GM12801 (cell line): ENCODE measurements at regions not wholly inside any gene's neighbourhood (a gene's known extent, or its start where the extent isn't known, plus 50 kb on each side); places are given as distances from the start of the nearest gene placed in this dataset.

ENCODE experiments used
- TF ChIP-seq, protein P1 (sequence below): IDR thresholded peaks from one replicate; pipeline ENCODE4 v1.5.1; 2011; ENCODE audit warnings: control low read depth; ENCODE audit not compliant: insufficient read length; ENCODE audit errors: extremely low read depth

DNA sequence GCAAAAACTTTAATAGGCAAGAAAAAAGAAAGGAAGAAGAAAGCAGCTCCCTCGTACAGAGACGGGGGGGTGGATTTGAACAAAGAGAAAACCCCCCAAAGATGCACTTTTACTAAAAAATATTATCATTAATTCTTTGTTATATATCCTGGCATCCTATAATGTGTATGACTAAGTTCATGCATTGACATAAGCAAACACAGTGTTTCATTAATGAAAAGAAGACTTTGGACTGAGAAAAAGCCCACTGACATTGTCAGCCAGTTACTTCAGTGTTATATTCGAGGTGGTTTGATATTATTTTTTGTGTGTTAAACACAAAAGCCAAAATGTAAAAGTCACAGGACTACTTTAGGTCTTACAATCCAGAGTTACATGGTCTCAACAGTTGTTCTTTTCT lies 110.1 kb upstream of the DPYD start:
- TF ChIP-seq, protein P1, sequence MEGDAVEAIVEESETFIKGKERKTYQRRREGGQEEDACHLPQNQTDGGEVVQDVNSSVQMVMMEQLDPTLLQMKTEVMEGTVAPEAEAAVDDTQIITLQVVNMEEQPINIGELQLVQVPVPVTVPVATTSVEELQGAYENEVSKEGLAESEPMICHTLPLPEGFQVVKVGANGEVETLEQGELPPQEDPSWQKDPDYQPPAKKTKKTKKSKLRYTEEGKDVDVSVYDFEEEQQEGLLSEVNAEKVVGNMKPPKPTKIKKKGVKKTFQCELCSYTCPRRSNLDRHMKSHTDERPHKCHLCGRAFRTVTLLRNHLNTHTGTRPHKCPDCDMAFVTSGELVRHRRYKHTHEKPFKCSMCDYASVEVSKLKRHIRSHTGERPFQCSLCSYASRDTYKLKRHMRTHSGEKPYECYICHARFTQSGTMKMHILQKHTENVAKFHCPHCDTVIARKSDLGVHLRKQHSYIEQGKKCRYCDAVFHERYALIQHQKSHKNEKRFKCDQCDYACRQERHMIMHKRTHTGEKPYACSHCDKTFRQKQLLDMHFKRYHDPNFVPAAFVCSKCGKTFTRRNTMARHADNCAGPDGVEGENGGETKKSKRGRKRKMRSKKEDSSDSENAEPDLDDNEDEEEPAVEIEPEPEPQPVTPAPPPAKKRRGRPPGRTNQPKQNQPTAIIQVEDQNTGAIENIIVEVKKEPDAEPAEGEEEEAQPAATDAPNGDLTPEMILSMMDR: no peak

DNA sequence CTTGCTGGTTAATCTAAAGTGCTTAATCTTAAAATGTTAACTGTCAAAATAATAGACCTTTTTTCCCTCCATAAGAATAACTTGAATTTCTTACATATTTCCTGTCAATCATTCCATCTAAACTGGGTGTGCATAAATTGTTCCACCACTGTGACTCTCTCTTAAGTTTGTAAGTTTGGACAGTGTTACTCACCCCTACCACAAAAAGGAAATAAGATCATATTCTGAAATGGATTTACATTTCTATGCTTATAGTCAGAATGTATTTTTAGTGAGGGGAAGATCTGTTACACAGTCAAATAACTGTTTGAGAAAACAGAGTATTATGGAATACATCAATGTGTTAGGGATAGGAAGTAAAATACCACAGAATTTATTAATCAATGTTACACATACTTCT lies 109.6 kb upstream of the DPYD start:
- TF ChIP-seq, protein P1: no peak

DNA sequence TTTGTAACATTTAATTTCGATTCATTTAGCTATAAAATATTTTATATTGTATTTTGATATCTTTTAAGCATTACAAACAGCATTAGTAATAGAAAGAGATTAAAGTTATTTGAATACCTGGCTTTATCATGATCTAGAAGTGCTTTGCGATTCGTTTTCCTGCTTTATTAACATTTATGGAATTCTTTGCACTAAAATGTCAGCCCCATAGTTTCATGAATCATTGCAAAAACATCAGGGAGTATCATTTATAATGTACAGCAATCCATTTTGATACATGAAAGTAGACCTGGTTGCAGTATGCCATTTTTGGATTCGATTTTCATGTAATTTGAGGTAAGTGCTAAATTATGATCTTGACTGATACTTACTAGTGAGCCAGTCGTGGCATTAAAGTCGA lies 108.0 kb upstream of the DPYD start:
- TF ChIP-seq, protein P1: no peak

DNA sequence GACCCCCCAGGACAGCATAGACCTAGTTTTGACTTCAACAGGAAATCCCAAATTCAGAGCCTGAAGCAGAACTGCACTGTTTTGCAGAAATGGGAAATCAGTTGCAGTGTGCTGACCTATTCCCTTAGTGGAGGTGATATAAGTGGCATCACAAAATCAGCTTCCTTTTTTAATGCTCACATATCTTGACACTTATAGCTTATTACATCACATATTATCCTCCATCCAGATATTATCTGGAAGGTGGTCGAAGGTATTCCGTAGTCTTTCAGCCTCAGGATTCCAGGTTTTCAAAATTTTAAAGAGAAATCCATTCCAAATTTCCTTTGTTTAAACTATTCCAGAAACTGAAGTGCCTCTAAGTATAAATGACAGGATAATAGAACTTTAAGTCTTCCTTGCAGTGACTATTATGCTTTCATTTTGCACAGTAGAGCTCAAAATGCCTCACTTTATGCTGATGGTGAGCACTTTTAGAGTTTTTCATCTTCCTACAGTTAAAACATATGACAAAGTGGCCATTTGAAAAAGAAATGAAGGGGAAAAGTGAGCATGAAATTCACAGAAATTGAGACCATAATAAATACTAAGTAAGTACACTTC lies 106.4 kb upstream of the DPYD start:
- TF ChIP-seq, protein P1: no peak

DNA sequence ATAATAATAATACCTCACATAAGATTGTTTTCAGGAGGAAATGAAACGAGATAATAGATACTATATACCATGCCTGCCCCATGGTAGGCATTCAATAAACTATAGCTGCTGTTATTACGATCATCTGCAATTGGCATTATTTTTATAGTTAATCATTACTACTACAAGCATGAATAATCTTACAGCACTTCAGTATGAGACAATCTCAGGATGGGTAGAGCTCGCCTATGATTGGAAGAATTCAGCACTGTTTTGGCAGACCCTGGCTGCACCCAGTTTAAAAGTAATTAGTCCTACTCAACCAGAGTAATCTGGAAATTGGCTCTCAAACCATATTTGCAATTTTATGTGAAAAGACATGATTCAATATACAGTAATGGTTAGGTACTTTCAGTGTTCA lies 105.0 kb upstream of the DPYD start:
- TF ChIP-seq, protein P1: no peak

DNA sequence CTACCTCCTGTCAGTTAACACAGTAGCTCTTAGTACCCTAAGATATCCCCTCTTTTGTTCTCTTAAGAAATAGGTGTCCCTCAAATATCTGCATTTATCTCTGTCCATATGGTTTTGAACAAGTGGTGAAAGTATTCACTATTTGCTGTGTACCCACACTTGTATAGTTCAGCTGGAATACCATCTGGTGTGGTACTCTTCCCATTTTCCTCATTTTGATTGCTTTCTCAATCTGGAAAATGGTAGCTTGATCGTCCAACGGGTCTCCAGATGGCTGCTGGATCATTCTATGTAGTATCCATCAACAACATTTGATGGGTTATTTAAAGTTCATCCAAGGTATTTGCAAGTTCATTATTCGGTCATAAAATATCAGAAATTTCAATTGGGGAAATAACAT lies 100.3 kb upstream of the DPYD start:
- TF ChIP-seq, protein P1: no peak

DNA sequence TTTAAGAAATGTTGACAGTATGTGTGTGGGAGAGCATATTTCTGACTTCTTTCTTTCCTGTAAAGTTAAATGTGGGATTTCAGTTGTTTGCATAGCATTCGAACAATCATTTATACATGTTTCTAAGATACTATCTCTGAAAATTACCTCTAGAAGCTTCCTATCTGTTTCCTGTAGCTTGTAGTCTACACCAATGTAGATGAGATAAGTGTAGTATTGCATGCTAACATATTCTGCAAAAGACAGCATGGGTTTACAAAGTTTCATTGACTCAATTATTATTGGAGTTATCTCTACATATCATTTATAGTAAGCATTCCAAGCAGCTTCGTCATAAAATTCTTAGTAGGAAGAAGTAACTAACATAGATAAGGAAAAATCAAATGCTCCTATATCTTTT lies 98.9 kb upstream of the DPYD start:
- TF ChIP-seq, protein P1: no peak
